ENCODE measurements at regions not wholly inside any gene's neighbourhood (a gene's known extent, or its start where the extent isn't known, plus 50 kb on each side); places are given as distances from the start of the nearest gene placed in this dataset.

- no peak for TF ChIP-seq POLR2AphosphoS5 (IDR thresholded peaks at IDR 0.05; ENCODE audit: low read depth)
- TF ChIP-seq CTCF (IDR thresholded peaks at IDR 0.05; ENCODE audit: insufficient read depth, low read length), result no peak
- TF ChIP-seq SPI1 (IDR thresholded peaks at IDR 0.05; ENCODE audit: borderline replicate concordance, low read depth), result no peak
Observed at GRCh38 chr11:131163613-131164012, 206.8 kb upstream of the NTM start.

All from HL-60 (cell line).